Fibroblast of pulmonary artery (primary cell): ENCODE measurements at regions not wholly inside any gene's neighbourhood (a gene's known extent, or its start where the extent isn't known, plus 50 kb on each side); places are given as distances from the start of the nearest gene placed in this dataset.

Experiments
- DNase-seq: peaks from one replicate; pipeline ENCODE4 v3.0.0-alpha.2; 2010; ENCODE audit warnings: low read depth
- H3K4me3 ChIP-seq: replicated peaks from 2 replicates; pipeline ENCODE4 v1.5.1; 2011; ENCODE audit warnings: low read depth, mild to moderate bottlenecking, control low read depth, low read length, moderate library complexity
- CTCF ChIP-seq: IDR thresholded peaks from 2 replicates; pipeline ENCODE4 v1.5.1; 2011; ENCODE audit warnings: mild to moderate bottlenecking, control low read depth, low read length, inconsistent platforms; ENCODE audit errors: missing control alignments

GRCh38 chr4:100816436-100817045 lies 298.7 kb upstream of the EMCN start:
- DNase-seq, result no peak

GRCh38 chr4:100811046-100811445 lies 293.2 kb upstream of the EMCN start:
- no peak overlapping the region for H3K4me3 ChIP-seq
- DNase-seq, result no peak
- no peak for TF ChIP-seq CTCF

More at GRCh38 chr4:100816436-100817045, 298.7 kb upstream of the EMCN start:
- no peak for TF ChIP-seq CTCF
- H3K4me3 ChIP-seq, result no peak overlapping the region

GRCh38 chr4:100809506-100809905 lies 291.7 kb upstream of the EMCN start:
- H3K4me3 ChIP-seq, result no peak overlapping the region
- DNase-seq, result no peak
- TF ChIP-seq CTCF, result no peak

GRCh38 chr4:100806988-100807387 lies 289.2 kb upstream of the EMCN start:
- TF ChIP-seq CTCF, result no peak
- no peak overlapping the region for H3K4me3 ChIP-seq
- no peak for DNase-seq

GRCh38 chr4:100805538-100805937 lies 287.7 kb upstream of the EMCN start:
- no peak for TF ChIP-seq CTCF
- DNase-seq, result no peak
- no peak overlapping the region for H3K4me3 ChIP-seq

GRCh38 chr4:100804576-100805360 lies 286.9 kb upstream of the EMCN start:
- H3K4me3 ChIP-seq, result no peak overlapping the region
- no peak for DNase-seq
- no peak for TF ChIP-seq CTCF

GRCh38 chr4:100803751-100804150 lies 285.9 kb upstream of the EMCN start:
- no peak for DNase-seq
- TF ChIP-seq CTCF, result no peak
- H3K4me3 ChIP-seq, result no peak overlapping the region
